HEK293 (cell line): ENCODE measurements at regions not wholly inside any gene's neighbourhood (a gene's known extent, or its start where the extent isn't known, plus 50 kb on each side); places are given as distances from the start of the nearest gene placed in this dataset.

ENCODE experiments used
- CTCF ChIA-PET: fragments of 350-600 bp; formaldehyde crosslinking; extraction: SDS; loops from one replicate; lab custom pipeline; 2021; ENCODE audit warnings: antibody characterized with exemption; lab: Yijun Ruan, JAX
- POLR2A ChIA-PET: fragments of 300-600 bp; formaldehyde crosslinking; extraction: SDS; loops from one replicate; lab custom pipeline; 2020; ENCODE audit warnings: antibody characterized with exemption, inconsistent platforms; lab: Yijun Ruan, JAX
- H3K27ac ChIP-seq: fragments of 200-500 bp; sonication (Bioruptor generic); 2 replicates; pipeline ENCODE4 v1.5.1; 2014; ENCODE audit warnings: low read depth, low read length, control low read depth, inconsistent platforms; ENCODE audit errors: extremely low read depth
- H3K36me3 ChIP-seq, 2 experiments: fragments of 200-500 bp in 1 of 2; sonication (Bioruptor generic) in 1 of 2; 1 replicate in 1 of 2; 2 replicates in 1 of 2; pipeline ENCODE4 v1.5.1; 2014 to 2017; ENCODE audit warnings: inconsistent platforms in 2 of 2, low read length in 2 of 2; ENCODE audit not compliant: control insufficient read depth in 2 of 2, insufficient read depth in 1 of 2
- H3K4me1 ChIP-seq: fragments of 200-500 bp; sonication (Bioruptor generic); 2 replicates; pipeline ENCODE4 v1.5.1; 2014; ENCODE audit warnings: mild to moderate bottlenecking, low read length, inconsistent platforms; ENCODE audit not compliant: control insufficient read depth, insufficient read depth
- H3K4me3 ChIP-seq: 2 replicates; pipeline ENCODE4 v1.5.1; 2011; ENCODE audit warnings: low read depth, mild to moderate bottlenecking, control low read depth, low read length, moderate library complexity
- H3K9me3 ChIP-seq: fragments of 200-500 bp; sonication (Bioruptor generic); 2 replicates; pipeline ENCODE4 v1.5.1; 2014; ENCODE audit warnings: low read depth, low read length, inconsistent platforms; ENCODE audit not compliant: control insufficient read depth, insufficient read depth
- BCL11A ChIP-seq: fragments of 450-650 bp; formaldehyde crosslinking; IDR thresholded peaks from 2 replicates; pipeline ENCODE4 v1.5.1; 2016; ENCODE audit warnings: low read depth, missing biosample characterization, missing genetic modification characterization
- GLIS1 ChIP-seq: fragments of 450-650 bp; formaldehyde crosslinking; IDR thresholded peaks from 2 replicates; pipeline ENCODE4 v1.5.1; 2016; ENCODE audit warnings: missing biosample characterization, missing genetic modification characterization
- OVOL3 ChIP-seq: fragments of 450-650 bp; formaldehyde crosslinking; IDR thresholded peaks from 2 replicates; pipeline ENCODE4 v1.5.1; 2016; ENCODE audit warnings: missing biosample characterization, missing genetic modification characterization
- PRDM4 ChIP-seq: fragments of 450-650 bp; formaldehyde crosslinking; IDR thresholded peaks from 2 replicates; pipeline ENCODE4 v1.5.1; 2017; ENCODE audit warnings: missing biosample characterization, missing genetic modification characterization
- REST ChIP-seq: fragments of 450-650 bp; formaldehyde crosslinking; IDR thresholded peaks from 2 replicates; pipeline ENCODE4 v1.5.1; 2016; ENCODE audit warnings: missing biosample characterization, missing genetic modification characterization
- ZBTB7A ChIP-seq: fragments of 450-650 bp; formaldehyde crosslinking; IDR thresholded peaks from 2 replicates; pipeline ENCODE4 v1.5.1; 2016; ENCODE audit warnings: low read depth, missing biosample characterization, missing genetic modification characterization
- ZFHX2 ChIP-seq: fragments of 450-650 bp; formaldehyde crosslinking; conservative IDR thresholded peaks from 2 replicates; pipeline ENCODE4 v1.5.1; 2016; ENCODE audit warnings: missing biosample characterization, missing genetic modification characterization
- ZNF140 ChIP-seq: fragments of 450-650 bp; formaldehyde crosslinking; IDR thresholded peaks from 2 replicates; pipeline ENCODE4 v1.5.1; 2016; ENCODE audit warnings: missing biosample characterization, missing genetic modification characterization
- ZNF223 ChIP-seq: fragments of 450-650 bp; formaldehyde crosslinking; IDR thresholded peaks from 2 replicates; pipeline ENCODE4 v1.5.1; 2016; ENCODE audit warnings: missing biosample characterization, missing genetic modification characterization
- ZNF266 ChIP-seq: fragments of 450-650 bp; formaldehyde crosslinking; IDR thresholded peaks from 2 replicates; pipeline ENCODE4 v1.5.1; 2016; ENCODE audit warnings: missing biosample characterization, missing genetic modification characterization, low read depth
- ZNF324 ChIP-seq: fragments of 450-650 bp; formaldehyde crosslinking; IDR thresholded peaks from 2 replicates; pipeline ENCODE4 v1.5.1; 2016; ENCODE audit warnings: missing biosample characterization, missing genetic modification characterization
- ZNF404 ChIP-seq: fragments of 450-650 bp; formaldehyde crosslinking; IDR thresholded peaks from 2 replicates; pipeline ENCODE4 v1.5.1; 2017; ENCODE audit warnings: missing biosample characterization, missing genetic modification characterization
- ZNF423 ChIP-seq: fragments of 450-650 bp; formaldehyde crosslinking; IDR thresholded peaks from 2 replicates; pipeline ENCODE4 v1.5.1; 2016; ENCODE audit warnings: missing biosample characterization, missing genetic modification characterization
- ZNF426 ChIP-seq: fragments of 450-650 bp; formaldehyde crosslinking; IDR thresholded peaks from 2 replicates; pipeline ENCODE4 v1.5.1; 2017; ENCODE audit warnings: missing biosample characterization, missing genetic modification characterization, mild to moderate bottlenecking, inconsistent platforms, moderate library complexity
- ZNF433 ChIP-seq: fragments of 450-650 bp; formaldehyde crosslinking; IDR thresholded peaks from 2 replicates; pipeline ENCODE4 v1.5.1; 2016; ENCODE audit warnings: missing biosample characterization, missing genetic modification characterization, low read depth
- ZNF670 ChIP-seq: fragments of 450-650 bp; formaldehyde crosslinking; IDR thresholded peaks from 2 replicates; pipeline ENCODE4 v1.5.1; 2016; ENCODE audit warnings: missing biosample characterization, missing genetic modification characterization, low read depth
- TF ChIP-seq, protein P1 (sequence below): fragments of 450-650 bp; formaldehyde crosslinking; IDR thresholded peaks from 2 replicates; pipeline ENCODE4 v1.5.1; 2016; ENCODE audit warnings: missing biosample characterization, missing genetic modification characterization

GRCh38 chr10:43903451-43903850 lies 254.8 kb upstream of the ZNF32 start:
- CTCF ChIA-PET: interaction anchor here (0.6 to 1.2 kb wide), 2 partner anchors 85 to 958 kb away, joined by 3 read pairs; no protein-coding TSS in a partner anchor
- no peaks in the 10 kb centered on the region for H3K4me1 ChIP-seq
- H3K36me3 ChIP-seq: no peaks in the 10 kb centered on the region
- H3K4me3 ChIP-seq: no peak overlapping the region
- H3K27ac ChIP-seq: no peak overlapping the region
- no peaks in the 10 kb centered on the region for H3K9me3 ChIP-seq
- TF ChIP-seq ZNF324 (tag by site-specific recombination): no peak
- no peak for TF ChIP-seq BCL11A
- TF ChIP-seq, protein P1, sequence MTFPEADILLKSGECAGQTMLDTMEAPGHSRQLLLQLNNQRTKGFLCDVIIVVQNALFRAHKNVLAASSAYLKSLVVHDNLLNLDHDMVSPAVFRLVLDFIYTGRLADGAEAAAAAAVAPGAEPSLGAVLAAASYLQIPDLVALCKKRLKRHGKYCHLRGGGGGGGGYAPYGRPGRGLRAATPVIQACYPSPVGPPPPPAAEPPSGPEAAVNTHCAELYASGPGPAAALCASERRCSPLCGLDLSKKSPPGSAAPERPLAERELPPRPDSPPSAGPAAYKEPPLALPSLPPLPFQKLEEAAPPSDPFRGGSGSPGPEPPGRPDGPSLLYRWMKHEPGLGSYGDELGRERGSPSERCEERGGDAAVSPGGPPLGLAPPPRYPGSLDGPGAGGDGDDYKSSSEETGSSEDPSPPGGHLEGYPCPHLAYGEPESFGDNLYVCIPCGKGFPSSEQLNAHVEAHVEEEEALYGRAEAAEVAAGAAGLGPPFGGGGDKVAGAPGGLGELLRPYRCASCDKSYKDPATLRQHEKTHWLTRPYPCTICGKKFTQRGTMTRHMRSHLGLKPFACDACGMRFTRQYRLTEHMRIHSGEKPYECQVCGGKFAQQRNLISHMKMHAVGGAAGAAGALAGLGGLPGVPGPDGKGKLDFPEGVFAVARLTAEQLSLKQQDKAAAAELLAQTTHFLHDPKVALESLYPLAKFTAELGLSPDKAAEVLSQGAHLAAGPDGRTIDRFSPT (tag by site-specific recombination): no peak
- TF ChIP-seq ZNF140 (tag by site-specific recombination): no peak
- TF ChIP-seq GLIS1 (tag by site-specific recombination): no peak
- TF ChIP-seq ZNF404: no peak
- no peak for TF ChIP-seq PRDM4 (tag by site-specific recombination)
- no peak for TF ChIP-seq REST (tag by site-specific recombination)
- no peak for TF ChIP-seq ZNF670 (tag by site-specific recombination)
- no peak for TF ChIP-seq ZNF433 (tag by site-specific recombination)
- no peak for TF ChIP-seq ZNF223 (tag by site-specific recombination)
- TF ChIP-seq OVOL3 (tag by site-specific recombination): no peak
- no peak for TF ChIP-seq ZFHX2 (tag by site-specific recombination)
- TF ChIP-seq ZBTB7A (tag by site-specific recombination): no peak
- TF ChIP-seq ZNF426: no peak
- TF ChIP-seq, all 188 proteins: peak for 0
- POLR2A ChIA-PET: no interaction called here

DNA sequence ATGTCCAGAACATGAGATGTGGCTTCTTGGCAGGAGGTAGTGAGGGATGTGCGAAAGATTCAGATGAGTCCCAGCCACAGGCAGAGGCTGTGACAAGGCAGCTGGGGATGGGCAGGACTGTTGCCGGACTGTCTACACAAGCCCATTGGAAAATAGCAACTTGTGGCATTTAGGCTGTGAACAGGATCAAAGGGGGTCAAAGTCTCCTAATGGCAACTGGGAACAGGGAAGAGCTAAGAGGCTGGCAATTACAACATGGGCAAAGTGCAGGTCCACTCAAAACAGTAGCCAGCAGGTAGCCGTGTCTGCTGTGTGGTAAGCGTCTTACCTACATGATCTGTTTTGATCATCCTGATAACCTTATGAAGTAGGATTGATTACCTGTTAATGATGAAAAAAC lies 254.2 kb upstream of the ZNF32 start:
- no peak for TF ChIP-seq ZNF266
- TF ChIP-seq ZNF423 (tag by site-specific recombination): no peak
- TF ChIP-seq, all 188 proteins: peak for 0
- Histone ChIP-seq H3K4me3 (no peak overlapping the region), H3K4me1 (no peaks in the 10 kb centered on the region), H3K9me3 (no peaks in the 10 kb centered on the region), H3K27ac (no peak overlapping the region), H3K36me3 (no peaks in the 10 kb centered on the region)
- POLR2A ChIA-PET: no interaction called here
- CTCF ChIA-PET: interaction anchor here (1.2 kb wide), 1 partner anchor 86 kb away, joined by 3 read pairs; no protein-coding TSS in a partner anchor
